Esophagus squamous epithelium (tissue), 5 donors: ENCODE measurements at regions not wholly inside any gene's neighbourhood (a gene's known extent, or its start where the extent isn't known, plus 50 kb on each side); places are given as distances from the start of the nearest gene placed in this dataset.

Experiments
- DNase-seq: peaks from one replicate; lab custom pipeline; 2025; lab: John Stamatoyannopoulos, UW
- H3K27ac ChIP-seq, 4 donors: fragments of 200-600 bp; sonication (generic); one replicate each; pipeline ENCODE4 v1.5.1; 2016 to 2019; ENCODE audit warnings: mild to moderate bottlenecking in 1 of 4
- H3K27me3 ChIP-seq, 4 donors: fragments of 200-600 bp; sonication (generic); 1 replicate in 3 of 4; 2 replicates in 1 of 4; pipeline versions ENCODE4 v1.5.1 to v1.6.0; 2017 to 2021; ENCODE audit warnings: antibody characterized with exemption in 1 of 4
- H3K36me3 ChIP-seq, 3 donors: fragments of 200-600 bp; sonication (generic); one replicate each; pipeline ENCODE4 v1.5.1; 2016 to 2019
- H3K4me1 ChIP-seq, 3 donors: fragments of 200-600 bp; sonication (generic); one replicate each; pipeline ENCODE4 v1.5.1; 2017 to 2019
- H3K4me3 ChIP-seq, 4 donors: fragments of 200-600 bp; sonication (generic); 1 replicate in 3 of 4; 2 replicates in 1 of 4; pipeline ENCODE4 v1.5.1; 2016 to 2019; ENCODE audit warnings: mild to moderate bottlenecking in 2 of 4, moderate library complexity in 1 of 4
- H3K9me3 ChIP-seq, 3 donors: fragments of 200-600 bp; sonication (generic); one replicate each; pipeline ENCODE4 v1.5.1; 2016 to 2019
- POLR2A ChIP-seq, 4 donors: fragments of 450-650 bp; IDR thresholded peaks; one replicate each; pipeline ENCODE4 v1.6.1; 2017; ENCODE audit warnings: antibody characterized with exemption in 4 of 4, mild to moderate bottlenecking in 4 of 4, moderate library complexity in 3 of 4
- WGBS, 2 donors: methylation state at CpG; one replicate each; pipeline ENCODE4 v1.1.5; 2018; 5-methylcytosine and 5-hydroxymethylcytosine counted together
- intact Hi-C: fragments of 100-400 bp; cut with DNase I; formaldehyde crosslinking; loops from one replicate; pipeline ENCODE4 v1.15.0; 2022
- TF ChIP-seq, protein P1 (sequence below), 6 experiments: fragments of 450-650 bp in 4 of 6; fragments of 200-600 bp in 2 of 6; sonication (generic) in 2 of 6; IDR thresholded peaks; one replicate each; pipeline ENCODE4 v1.5.1; 2016 to 2019; ENCODE audit warnings: antibody characterized with exemption in 6 of 6, mild to moderate bottlenecking in 4 of 6, moderate library complexity in 4 of 6
- donor health status: DM: yes; HTN: yes; CAD: no.

DNA sequence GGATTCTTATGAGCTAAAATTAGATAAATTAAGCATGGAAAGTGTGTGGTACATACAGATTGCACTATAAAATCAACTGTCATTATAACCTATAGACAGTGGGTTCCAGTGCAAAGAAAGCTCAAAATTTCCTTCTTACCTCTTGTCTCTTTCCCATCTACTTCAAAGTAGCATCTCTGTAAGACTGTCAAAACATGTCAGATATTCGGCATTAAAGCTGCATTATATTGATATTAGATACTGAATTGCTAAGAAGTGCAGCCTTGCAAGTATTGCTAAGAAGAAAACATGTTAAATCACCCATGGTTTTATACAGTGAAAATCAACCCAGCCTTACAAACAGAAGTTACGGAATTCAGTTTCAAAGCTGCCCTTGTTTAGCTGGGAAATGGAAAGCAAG, 849.8 kb upstream of the FAT3 start:
- Histone ChIP-seq H3K36me3 (no peaks in the 10 kb centered on the region), H3K4me1 (no peaks in the 10 kb centered on the region), H3K27ac (no peak overlapping the region), H3K27me3 (no peaks in the 10 kb centered on the region), H3K4me3 (no peak overlapping the region), H3K9me3 (no peaks in the 10 kb centered on the region)
- no peak for DNase-seq
- intact Hi-C loops, result no loop called here
- no peak for TF ChIP-seq POLR2A (IDR thresholded peaks at IDR 0.05)
- TF ChIP-seq, protein P1, sequence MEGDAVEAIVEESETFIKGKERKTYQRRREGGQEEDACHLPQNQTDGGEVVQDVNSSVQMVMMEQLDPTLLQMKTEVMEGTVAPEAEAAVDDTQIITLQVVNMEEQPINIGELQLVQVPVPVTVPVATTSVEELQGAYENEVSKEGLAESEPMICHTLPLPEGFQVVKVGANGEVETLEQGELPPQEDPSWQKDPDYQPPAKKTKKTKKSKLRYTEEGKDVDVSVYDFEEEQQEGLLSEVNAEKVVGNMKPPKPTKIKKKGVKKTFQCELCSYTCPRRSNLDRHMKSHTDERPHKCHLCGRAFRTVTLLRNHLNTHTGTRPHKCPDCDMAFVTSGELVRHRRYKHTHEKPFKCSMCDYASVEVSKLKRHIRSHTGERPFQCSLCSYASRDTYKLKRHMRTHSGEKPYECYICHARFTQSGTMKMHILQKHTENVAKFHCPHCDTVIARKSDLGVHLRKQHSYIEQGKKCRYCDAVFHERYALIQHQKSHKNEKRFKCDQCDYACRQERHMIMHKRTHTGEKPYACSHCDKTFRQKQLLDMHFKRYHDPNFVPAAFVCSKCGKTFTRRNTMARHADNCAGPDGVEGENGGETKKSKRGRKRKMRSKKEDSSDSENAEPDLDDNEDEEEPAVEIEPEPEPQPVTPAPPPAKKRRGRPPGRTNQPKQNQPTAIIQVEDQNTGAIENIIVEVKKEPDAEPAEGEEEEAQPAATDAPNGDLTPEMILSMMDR (IDR thresholded peaks at IDR 0.05), result no peak
- 60 to 65% methylated on average over 2 of the region's 2 CpGs for WGBS, 2 donors

DNA sequence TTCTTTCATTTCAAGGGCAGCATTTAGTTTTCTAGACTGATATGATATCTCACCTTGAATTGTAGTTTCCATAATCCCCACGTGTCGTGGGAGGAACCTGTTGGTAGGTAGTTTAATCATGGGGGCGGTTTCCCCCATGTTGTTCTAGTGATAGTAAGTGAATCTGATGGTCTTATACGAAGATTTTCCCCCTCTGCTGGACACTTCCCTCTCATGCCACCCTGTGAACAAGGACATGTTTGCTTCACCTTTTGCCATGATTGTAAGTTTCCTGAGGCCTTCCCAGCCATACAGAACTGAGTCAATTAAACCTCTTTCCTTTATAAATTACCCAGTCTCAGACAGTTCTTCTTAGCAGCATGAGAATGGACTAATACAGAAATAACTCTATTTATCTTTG, 851.1 kb upstream of the FAT3 start:
- no peaks in the 10 kb centered on the region for H3K36me3 ChIP-seq
- DNase-seq, result no peak
- no peak overlapping the region for H3K27ac ChIP-seq
- TF ChIP-seq, protein P1 (IDR thresholded peaks at IDR 0.05), result no peak
- TF ChIP-seq POLR2A (IDR thresholded peaks at IDR 0.05), result no peak
- H3K4me3 ChIP-seq, result no peak overlapping the region
- no peaks in the 10 kb centered on the region for H3K27me3 ChIP-seq
- H3K4me1 ChIP-seq, result no peaks in the 10 kb centered on the region
- 67 to 72% methylated on average over 4 of the region's 4 CpGs for WGBS, 2 donors
- no peaks in the 10 kb centered on the region for H3K9me3 ChIP-seq
- intact Hi-C loops, result no loop called here

DNA sequence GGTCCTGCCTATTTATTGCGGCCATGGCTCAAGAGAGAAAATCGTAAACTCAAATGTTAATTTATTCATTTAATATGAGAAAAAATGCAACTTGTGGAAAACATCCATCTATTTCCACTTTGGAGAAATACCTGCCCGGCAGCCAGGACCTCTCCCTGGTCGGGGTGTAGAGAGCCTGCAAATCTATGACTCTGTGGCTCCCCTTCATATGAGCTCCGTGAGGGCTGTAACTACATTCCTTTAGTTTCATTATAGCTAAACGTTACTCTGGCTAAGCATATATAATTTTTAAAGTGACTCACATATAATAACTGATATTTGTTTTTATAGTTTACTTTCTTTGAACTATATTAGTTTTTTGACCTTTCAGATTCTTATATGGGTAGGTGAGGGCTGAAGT, 857.8 kb upstream of the FAT3 start:
- Histone ChIP-seq H3K4me1 (no peaks in the 10 kb centered on the region), H3K9me3 (no peaks in the 10 kb centered on the region), H3K36me3 (no peaks in the 10 kb centered on the region), H3K4me3 (no peak overlapping the region), H3K27me3 (no peaks in the 10 kb centered on the region), H3K27ac (no peak overlapping the region)
- no peak for DNase-seq
- WGBS, 2 donors, result 79 to 80% methylated on average over 6 of the region's 6 CpGs
- intact Hi-C loops, result no loop called here
- TF ChIP-seq POLR2A (IDR thresholded peaks at IDR 0.05), result no peak

DNA sequence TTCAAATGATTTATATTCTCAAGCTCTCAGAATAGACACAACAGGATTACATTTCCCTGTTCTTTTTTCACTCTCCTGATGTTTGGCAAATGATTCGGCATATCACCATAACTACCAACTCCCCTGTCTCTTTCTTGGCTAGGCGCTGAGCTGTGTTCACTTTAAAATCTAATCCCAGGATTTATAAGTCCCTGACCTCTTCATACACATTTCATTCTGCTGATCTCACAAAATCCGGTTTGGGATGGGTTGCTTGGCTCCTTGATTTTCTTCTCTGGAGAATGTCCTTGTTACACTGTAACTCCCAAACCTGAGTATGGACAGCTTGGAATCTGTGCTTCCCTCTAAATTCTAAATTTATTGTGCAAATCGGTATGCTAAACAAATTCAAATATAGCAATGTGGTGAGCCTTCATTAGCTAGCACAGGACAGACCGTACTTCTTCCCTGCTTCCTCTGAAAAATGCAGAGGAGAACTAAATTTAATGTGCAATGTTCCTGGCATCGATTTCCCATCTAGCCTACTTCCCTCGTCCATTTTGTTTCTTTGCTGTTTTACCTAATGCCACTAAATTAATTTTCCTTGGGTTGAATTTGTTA, 858.5 kb upstream of the FAT3 start:
- intact Hi-C loops, result no loop called here
- Histone ChIP-seq H3K27me3 (no peaks in the 10 kb centered on the region), H3K27ac (no peak overlapping the region), H3K4me1 (no peaks in the 10 kb centered on the region), H3K36me3 (no peaks in the 10 kb centered on the region), H3K4me3 (no peak overlapping the region), H3K9me3 (no peaks in the 10 kb centered on the region)
- WGBS, 2 donors, result 57 to 68% methylated on average over 7 of the region's 7 CpGs
- TF ChIP-seq, protein P1 (IDR thresholded peaks at IDR 0.05), result no peak
- TF ChIP-seq POLR2A (IDR thresholded peaks at IDR 0.05), result no peak
- no peak for DNase-seq

DNA sequence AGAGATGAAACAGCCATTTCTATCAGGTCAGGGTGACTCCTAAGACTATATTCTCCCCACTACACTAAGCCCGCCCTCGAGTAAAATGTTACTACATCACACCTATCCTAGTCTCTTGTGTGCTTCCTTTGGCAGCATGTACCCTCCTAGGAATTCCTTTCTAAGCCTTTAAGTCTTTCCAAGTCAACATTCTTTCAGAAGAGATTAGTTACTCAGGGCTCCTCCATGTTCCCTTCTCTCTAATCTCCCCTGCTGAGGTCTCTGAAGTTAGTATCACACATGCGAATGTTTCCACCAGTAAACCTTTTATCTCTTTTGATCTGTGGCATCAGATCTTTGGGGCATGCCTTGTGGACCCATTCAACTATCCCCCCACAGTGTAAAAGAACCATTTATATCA, 873.7 kb upstream of the FAT3 start:
- Histone ChIP-seq H3K4me3 (no peak overlapping the region), H3K36me3 (no peaks in the 10 kb centered on the region), H3K9me3 (no peaks in the 10 kb centered on the region), H3K27me3 (no peaks in the 10 kb centered on the region), H3K27ac (no peak overlapping the region), H3K4me1 (no peaks in the 10 kb centered on the region)
- TF ChIP-seq POLR2A (IDR thresholded peaks at IDR 0.05), result no peak
- TF ChIP-seq, protein P1 (IDR thresholded peaks at IDR 0.05), result no peak
- intact Hi-C loops, result no loop called here
- WGBS, 2 donors, result 53 to 62% methylated on average over 3 of the region's 3 CpGs
- DNase-seq, result no peak

DNA sequence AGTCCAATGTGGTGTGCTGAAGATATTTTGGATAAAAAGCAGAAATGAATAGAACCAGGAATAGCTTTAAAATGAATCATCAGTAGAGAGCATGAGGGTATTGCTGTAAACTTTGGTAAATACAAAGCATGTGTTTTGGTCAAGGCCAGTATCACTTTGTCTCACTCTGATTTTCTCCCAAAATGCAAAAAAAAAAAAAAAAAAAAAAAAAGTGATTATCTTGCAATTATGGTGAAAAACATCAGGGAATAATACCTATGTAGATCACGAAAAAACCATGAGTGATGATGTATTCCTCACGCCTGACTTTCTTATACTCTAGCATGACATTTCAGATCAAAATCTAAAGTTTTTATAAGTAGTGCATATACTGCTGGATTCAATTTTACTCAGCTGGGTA, 897.9 kb upstream of the FAT3 start:
- intact Hi-C loops, result no loop called here
- Histone ChIP-seq H3K27ac (no peak overlapping the region), H3K36me3 (no peaks in the 10 kb centered on the region), H3K4me1 (no peaks in the 10 kb centered on the region), H3K4me3 (no peak overlapping the region), H3K9me3 (peaks cover 0 to 6% (median 2%) of the 10 kb centered on the region in 3 donors), H3K27me3 (no peaks in the 10 kb centered on the region)
- TF ChIP-seq, protein P1 (IDR thresholded peaks at IDR 0.05), result no peak
- no peak for TF ChIP-seq POLR2A (IDR thresholded peaks at IDR 0.05)
- 63 to 70% methylated on average over 2 of the region's 2 CpGs for WGBS, 2 donors
- no peak for DNase-seq
